ENCODE measurements at regions not wholly inside any gene's neighbourhood (a gene's known extent, or its start where the extent isn't known, plus 50 kb on each side); places are given as distances from the start of the nearest gene placed in this dataset.

DNA sequence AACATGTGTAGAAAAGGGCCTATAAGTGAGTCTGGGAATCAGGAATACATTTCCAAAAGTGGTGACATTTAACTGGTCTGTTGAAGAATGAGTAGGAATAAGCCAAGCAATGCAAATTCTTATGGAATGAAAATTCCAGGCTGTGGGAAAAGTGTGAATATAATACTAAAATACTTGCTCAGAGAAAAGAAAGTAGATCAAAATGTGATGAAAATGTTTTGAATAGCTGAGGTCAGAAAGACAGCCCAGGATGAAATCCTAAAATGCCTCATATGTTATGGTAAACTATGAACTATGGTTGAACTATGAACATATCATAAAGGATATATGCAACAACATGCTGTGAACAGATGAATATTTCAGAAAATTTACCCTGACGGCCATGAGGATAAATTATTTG is 688.3 kb upstream of the FAT3 start:
- no peak overlapping the region for H3K4me3 ChIP-seq (ENCODE audit: low read depth, low read length)
- TF ChIP-seq CTCF (IDR thresholded peaks at IDR 0.05; ENCODE audit: insufficient read depth, low read length, poor library complexity, severe bottlenecking), result no peak
- no peak for DNase-seq (ENCODE audit: low read depth)
- H3K36me3 ChIP-seq (ENCODE audit: control insufficient read depth, insufficient read depth, low read length), result no peaks in the 10 kb centered on the region
- H3K27me3 ChIP-seq (ENCODE audit: control insufficient read depth, insufficient read depth, low read length), result no peaks in the 10 kb centered on the region

GRCh38 chr11:91528965-91529364 is 695.7 kb upstream of the FAT3 start:
- Histone ChIP-seq H3K36me3 (ENCODE audit: control insufficient read depth, insufficient read depth, low read length) (no peaks in the 10 kb centered on the region), H3K27me3 (ENCODE audit: control insufficient read depth, insufficient read depth, low read length) (no peaks in the 10 kb centered on the region), H3K4me3 (ENCODE audit: low read depth, low read length) (no peak overlapping the region)
- no peak for TF ChIP-seq CTCF (IDR thresholded peaks at IDR 0.05; ENCODE audit: insufficient read depth, low read length, poor library complexity, severe bottlenecking)
- DNase-seq (ENCODE audit: low read depth), result no peak

- H3K27me3 ChIP-seq (ENCODE audit: control insufficient read depth, insufficient read depth, low read length), result no peaks in the 10 kb centered on the region
- H3K4me3 ChIP-seq (ENCODE audit: low read depth, low read length), result no peak overlapping the region
- TF ChIP-seq CTCF (IDR thresholded peaks at IDR 0.05; ENCODE audit: insufficient read depth, low read length, poor library complexity, severe bottlenecking), result no peak
- H3K36me3 ChIP-seq (ENCODE audit: control insufficient read depth, insufficient read depth, low read length), result no peaks in the 10 kb centered on the region
- DNase-seq (ENCODE audit: low read depth), result no peak
Measured at GRCh38 chr11:91527380-91528030, 697.1 kb upstream of the FAT3 start.

GRCh38 chr11:91513734-91514133 is 710.9 kb upstream of the FAT3 start:
- H3K36me3 ChIP-seq (ENCODE audit: control insufficient read depth, insufficient read depth, low read length), result no peaks in the 10 kb centered on the region
- no peak for DNase-seq (ENCODE audit: low read depth)
- H3K27me3 ChIP-seq (ENCODE audit: control insufficient read depth, insufficient read depth, low read length), result no peaks in the 10 kb centered on the region
- TF ChIP-seq CTCF (IDR thresholded peaks at IDR 0.05; ENCODE audit: insufficient read depth, low read length, poor library complexity, severe bottlenecking), result peak; percentile 25
- no peak overlapping the region for H3K4me3 ChIP-seq (ENCODE audit: low read depth, low read length)

DNA sequence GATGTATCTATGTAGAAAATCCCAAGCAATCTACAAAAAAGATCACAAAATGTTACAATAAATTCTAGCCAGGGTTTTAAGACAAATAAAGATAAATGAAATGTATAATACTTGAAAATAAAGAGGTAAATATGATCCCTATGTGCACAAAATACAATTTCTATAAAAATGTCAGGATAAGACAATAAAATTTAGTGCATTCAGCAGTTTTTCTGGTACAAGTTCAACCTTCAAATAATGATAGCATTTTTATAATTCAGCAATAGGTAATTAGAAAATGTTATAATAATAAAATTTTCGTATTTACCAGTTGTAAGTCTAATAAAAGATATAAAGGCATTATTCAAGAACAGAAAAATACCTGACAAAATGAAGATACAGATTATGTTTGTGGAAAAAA is 726.8 kb upstream of the FAT3 start:
- no peak for DNase-seq (ENCODE audit: low read depth)
- no peaks in the 10 kb centered on the region for H3K36me3 ChIP-seq (ENCODE audit: control insufficient read depth, insufficient read depth, low read length)
- no peak overlapping the region for H3K4me3 ChIP-seq (ENCODE audit: low read depth, low read length)
- no peak for TF ChIP-seq CTCF (IDR thresholded peaks at IDR 0.05; ENCODE audit: insufficient read depth, low read length, poor library complexity, severe bottlenecking)
- H3K27me3 ChIP-seq (ENCODE audit: control insufficient read depth, insufficient read depth, low read length), result no peaks in the 10 kb centered on the region

DNA sequence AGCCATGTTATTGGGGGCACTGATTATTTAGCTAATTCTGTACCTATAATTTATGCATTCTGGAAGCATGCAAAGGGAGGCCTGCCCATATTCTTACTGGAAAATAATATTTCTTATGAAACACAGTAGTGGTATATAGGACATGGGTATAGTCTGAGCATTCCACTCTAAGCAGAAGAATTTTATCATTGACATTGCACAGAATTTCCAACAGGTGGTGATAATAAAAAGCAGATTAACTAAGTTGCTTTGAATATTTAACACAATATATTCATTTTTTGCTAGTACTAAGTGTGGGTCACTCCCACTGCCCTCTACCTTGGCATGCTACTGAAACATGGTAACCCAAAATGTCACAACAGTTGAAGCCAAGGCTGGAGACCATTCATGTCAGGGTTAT is 728.8 kb upstream of the FAT3 start:
- H3K4me3 ChIP-seq (ENCODE audit: low read depth, low read length), result no peak overlapping the region
- H3K27me3 ChIP-seq (ENCODE audit: control insufficient read depth, insufficient read depth, low read length), result no peaks in the 10 kb centered on the region
- no peak for DNase-seq (ENCODE audit: low read depth)
- no peak for TF ChIP-seq CTCF (IDR thresholded peaks at IDR 0.05; ENCODE audit: insufficient read depth, low read length, poor library complexity, severe bottlenecking)
- H3K36me3 ChIP-seq (ENCODE audit: control insufficient read depth, insufficient read depth, low read length), result no peaks in the 10 kb centered on the region

All from kidney epithelial cell (primary cell).